Occipital lobe (tissue), 1 donor: ENCODE measurements at regions not wholly inside any gene's neighbourhood (a gene's known extent, or its start where the extent isn't known, plus 50 kb on each side); places are given as distances from the start of the nearest gene placed in this dataset.
"Not testable (repeated sequence)": the region's sequence is repeated elsewhere in the genome, so short reads cannot be mapped to it uniquely, and the experiment has no call there.

Experiments used
- DNase-seq: peaks from one replicate; lab custom pipeline; 2025; lab: John Stamatoyannopoulos, UW

DNA sequence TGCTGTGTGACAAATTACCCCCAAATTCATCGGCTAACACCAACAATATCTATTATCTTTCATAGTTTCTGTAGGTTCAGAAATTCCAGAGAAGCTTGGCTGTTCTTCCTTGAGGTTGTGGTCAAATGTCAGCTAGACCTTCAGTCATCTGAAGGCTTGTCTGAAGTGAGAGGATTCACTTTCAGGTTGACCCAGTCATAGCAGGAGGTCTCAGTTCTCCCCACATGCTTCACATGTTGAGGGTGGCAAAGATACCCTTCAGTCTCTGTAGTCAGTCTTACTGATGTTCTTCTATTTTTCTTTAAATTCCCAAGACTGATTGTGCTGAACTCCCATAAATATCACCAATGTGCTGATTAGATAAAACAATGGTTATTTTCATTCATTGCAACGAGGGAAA lies 1692.0 kb downstream of the REEP3 start:
- no peak for DNase-seq

DNA sequence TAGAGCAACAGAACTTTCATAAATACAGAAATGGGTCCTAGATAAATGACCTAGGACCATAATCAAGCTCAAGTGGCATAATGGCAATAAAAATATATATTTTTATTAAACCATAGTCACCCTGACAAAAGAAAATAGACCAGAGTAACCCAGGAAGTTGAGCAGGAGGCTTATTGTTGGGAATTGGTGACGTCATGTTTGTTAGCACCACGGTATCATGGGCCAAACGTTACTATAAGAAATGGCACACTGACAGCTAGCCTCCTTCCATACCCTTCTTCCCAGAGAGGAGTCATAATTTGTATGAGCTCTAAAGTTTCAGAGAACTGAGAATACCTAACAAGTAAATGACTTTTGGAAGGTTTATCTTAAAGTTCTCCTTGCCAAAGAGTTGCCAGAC lies 1698.2 kb downstream of the REEP3 start:
- no peak for DNase-seq

DNA sequence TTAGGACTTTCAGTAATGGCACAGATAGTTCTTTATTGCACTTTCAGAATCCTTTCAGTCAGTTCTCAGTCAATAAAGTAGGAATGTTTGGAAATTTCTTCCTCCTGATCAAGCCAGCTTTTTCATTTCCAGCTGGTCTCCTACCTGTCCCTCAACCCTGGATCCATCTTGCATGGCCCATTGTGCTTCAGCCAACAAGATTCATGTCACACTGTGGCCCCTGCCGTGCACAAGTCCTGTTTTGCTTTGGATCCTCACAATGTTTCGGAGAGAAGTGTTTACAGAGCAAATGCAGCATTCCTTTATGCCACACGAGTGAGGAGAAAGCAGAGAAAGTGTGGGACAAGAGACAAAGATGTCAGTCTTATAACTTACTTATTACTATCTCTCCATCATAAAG lies 1694.7 kb upstream of the LRRTM3 start:
- no peak for DNase-seq

DNA sequence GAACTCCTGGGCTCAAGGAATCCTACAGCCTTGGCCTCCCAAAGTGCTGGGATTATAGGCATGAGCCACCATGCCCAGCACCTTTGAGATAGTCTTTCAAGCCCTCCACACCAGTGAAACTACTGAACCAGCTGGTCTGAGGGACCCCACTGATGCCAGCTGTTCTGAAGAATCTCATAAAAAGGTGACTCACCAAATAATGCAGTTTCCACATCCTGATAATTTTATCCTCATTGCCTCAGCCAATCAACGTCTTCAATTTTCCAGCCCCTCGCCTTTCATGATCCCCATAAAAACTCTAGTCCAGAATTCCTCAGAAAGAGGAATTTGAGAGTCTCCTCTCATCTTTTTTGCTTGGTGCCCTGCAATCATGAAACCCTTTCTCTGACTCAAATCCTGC lies 1691.6 kb upstream of the LRRTM3 start:
- DNase-seq: no peak

DNA sequence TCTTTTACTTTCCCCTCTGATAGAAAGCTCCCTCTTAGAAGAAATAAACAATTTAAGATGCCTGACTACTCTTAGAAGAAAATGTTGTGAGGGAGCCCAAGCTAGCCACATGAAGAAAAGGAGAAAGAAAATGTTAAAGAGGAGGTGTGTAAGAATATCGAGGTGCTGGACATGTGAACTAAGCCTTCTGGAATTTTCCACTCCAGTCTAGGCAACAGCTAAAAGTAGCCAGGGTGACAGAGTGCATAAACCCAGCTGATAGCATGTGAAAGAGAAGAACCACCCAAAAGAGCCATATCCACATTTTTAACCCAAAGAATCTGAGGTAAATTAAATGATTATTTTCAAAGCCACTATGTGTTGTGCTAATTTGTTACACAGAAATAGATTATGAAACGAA lies 1690.6 kb upstream of the LRRTM3 start:
- DNase-seq: no peak

DNA sequence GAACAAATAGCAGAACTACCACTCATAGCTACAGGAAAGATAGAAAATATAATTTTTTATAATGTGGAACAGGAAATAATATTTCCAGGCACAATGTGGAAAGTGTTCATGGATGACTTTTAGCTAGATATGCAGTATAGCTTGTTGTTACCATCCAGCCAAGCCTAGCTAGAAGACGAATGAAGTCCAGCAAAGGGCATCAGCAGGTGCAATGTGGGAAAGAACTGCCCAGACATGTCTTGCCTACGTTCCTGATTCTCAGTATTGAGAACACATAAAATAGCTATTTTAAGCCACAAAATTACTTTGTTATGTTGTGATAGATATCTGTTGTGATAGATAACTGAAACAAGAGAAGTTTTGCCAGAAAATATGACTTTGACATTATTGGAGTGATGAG lies 1690.0 kb upstream of the LRRTM3 start:
- no peak for DNase-seq

DNA sequence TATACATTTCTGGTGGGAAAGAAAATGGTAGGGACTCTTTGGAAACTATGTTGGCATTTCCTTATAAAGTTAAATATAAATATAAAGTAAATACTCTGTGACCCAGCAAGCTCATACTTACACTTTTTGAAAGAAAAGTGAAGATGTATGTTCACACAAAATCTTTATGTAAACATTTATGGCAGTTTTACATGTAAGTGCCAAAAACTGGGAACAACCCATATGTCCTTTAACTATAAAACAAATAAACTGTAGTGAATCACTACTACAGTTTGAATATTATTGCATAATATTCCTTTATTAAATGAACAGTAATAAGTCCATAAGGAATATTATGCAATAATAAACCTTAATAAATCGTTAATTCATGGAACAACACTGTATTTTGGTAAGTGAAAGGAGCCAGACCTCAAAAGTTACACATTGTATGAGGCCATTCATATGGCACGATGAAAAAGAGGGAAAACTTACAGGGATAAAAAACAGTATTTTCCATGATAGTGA lies 1660.3 kb upstream of the LRRTM3 start:
- no peak for DNase-seq

DNA sequence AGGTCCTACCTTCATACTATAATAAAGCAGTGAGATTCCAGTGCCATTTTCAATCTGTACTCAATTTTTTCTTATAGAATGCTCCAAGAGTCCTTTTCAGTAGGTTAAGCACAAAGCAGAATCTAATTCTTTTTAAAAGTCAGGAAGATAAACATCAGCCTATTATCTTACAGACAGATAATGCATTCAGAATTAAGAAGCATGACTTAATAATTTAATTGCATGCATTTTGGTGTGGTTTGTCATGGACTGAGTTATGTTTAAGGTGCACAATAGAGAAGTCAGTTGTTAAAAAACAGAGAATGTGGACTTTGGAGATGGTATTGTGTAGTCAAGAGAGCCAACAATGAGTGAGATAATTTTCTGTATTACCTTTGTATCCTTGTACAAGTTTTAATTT lies 1656.3 kb upstream of the LRRTM3 start:
- not testable (repeated sequence) for DNase-seq

DNA sequence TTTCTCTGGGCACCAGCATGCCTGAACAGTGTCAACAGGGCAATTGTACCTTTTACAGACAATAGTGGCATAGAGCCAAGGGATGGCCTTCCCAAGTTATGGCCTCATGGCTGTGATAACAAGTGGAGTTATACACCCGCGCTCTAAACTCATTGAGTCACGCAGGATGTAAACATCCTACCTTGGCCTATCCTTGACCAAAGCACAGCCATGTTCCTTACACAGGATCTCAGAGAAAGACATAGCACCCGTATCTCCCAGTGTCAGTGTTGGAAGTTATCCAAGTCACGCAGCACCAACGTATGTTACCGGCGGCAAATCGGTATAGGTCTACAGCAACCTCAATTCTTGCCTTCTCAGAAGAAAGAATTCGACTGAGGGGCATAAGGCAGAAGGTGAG lies 1654.9 kb upstream of the LRRTM3 start:
- no peak for DNase-seq

DNA sequence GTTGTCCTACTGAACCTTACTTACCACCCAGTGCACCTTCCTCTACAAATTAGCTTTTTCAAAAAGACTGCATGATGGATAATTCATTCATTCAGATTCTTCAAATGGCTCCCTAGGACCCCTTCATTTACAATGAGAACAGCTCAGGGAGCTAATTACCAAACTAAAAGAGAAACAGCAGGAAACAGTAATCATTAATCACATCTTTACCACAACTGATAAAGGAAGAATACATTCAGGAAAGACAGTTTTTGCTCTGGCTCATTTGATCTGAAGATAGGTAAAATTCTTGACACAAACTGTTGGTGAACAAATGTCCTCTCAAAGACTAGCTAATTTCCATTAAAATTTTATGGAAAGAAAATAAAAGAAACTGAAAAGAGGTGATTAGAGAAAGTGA lies 1652.7 kb upstream of the LRRTM3 start:
- DNase-seq: no peak

DNA sequence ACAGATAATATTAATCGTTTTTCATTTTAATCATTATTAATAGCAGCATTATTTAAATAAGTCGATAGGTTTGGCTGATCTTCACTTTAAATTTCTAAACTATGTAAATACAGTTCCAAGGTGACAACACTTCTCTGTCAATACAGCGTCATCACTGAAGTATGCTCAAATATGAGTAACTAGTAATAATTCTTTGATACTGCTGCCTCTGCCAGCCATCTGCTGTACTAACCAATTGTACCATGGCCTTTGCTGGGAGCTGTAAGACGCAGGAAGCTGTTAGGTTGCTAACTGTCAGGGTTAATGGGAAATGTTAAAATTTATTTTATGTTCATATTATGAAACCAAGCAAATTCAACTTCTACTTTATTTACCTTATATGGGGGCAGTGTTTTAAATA lies 1650.5 kb upstream of the LRRTM3 start:
- no peak for DNase-seq

DNA sequence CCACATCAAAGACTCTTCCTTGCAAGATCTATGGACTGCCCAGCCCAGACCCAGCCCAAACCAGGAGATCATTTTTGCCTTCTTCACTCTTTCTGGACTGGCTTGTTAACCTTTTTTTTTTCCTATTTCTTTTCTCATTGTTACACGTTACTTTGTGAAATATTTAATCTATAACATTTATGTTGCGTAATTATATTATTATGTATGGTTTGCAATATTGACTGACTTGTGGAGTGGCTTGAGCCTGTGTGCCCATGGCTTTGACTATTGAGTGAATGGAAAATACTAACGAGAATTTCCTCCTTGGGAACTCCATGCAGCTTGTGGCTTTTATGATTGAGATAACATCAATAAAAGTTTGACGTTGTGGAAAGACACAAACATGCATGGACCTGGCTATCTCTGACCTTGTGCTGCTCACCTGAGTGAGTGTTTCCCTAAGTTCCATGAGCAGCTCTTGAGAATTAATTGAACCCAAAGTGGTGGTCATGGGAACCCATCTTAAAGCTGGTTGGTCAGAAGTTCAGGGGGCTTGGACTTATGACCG lies 1641.3 kb upstream of the LRRTM3 start:
- DNase-seq: no peak

DNA sequence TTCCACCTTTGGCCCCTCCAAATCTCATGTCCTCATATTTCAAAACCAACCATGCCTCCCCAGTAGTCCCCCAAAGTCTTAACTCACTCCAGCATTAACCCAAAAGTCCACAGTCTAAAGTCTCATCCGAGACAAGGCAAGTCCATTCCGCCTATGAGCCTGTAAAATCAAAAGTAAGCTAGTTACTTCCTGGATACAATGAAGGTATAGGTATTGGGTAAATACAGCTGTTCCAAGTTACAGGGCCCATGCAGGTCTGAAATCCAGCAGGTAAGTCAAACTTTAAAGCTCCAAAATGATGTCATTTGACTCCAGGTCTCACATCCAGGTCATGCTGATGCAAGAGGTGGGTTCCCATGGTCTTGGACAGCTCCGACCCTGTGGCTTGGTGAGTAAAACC lies 1640.1 kb upstream of the LRRTM3 start:
- not testable (repeated sequence) for DNase-seq

DNA sequence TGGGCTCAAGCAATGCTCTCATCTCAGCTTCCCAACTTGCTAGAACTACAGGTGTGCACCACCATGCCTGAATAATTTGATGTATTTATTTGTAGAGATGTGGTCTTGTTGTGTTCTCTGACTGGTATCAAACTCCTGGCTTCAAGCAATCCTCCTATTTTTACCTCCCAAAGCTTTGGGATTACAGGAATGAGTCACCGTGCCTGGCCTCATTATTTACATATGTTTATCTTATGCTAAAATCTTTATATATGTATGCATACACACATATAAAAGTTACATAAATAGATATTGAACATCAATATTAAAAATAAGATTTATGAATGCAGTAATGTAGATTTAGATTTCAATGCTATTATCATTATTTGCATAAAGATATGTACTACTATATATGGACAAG lies 1634.5 kb upstream of the LRRTM3 start:
- no peak for DNase-seq

DNA sequence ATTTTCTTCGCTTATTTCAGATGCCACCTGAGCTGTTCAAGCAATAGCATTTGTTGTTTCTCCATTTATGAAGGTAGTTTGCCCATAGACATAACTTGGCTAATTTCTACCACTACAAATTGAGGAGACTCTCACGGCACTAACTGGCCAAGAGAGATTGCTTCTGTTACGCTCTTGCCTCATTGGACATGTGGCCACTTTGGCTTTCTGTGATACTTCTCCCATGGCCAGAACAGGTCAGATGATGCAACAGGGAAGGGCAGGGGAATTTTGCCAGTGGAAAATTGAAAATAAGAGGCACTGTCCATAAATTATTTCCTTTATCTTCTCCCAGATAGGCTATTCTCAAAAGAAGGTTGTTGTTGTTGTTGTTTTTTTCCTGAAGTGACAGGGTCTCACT lies 1633.3 kb upstream of the LRRTM3 start:
- no peak for DNase-seq

DNA sequence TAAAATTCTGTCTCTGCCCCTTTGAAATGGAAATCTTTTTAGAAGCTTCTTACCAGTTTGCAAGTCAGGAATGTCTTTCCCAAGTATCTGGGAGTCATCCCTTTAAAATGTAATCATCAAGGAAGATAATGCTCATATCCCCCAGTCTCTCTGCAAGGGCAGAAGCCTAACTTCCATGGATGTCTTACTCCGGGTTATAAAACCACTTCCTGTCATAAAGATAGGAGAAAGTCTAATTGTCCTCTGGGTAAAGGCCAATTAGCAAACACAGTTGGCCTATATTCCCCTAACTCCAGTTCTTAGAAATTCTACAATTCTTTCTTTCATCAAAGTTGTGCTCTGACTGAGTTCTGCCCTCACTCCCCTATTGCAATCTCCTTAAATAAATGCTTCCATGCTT lies 1631.5 kb upstream of the LRRTM3 start:
- DNase-seq: no peak

DNA sequence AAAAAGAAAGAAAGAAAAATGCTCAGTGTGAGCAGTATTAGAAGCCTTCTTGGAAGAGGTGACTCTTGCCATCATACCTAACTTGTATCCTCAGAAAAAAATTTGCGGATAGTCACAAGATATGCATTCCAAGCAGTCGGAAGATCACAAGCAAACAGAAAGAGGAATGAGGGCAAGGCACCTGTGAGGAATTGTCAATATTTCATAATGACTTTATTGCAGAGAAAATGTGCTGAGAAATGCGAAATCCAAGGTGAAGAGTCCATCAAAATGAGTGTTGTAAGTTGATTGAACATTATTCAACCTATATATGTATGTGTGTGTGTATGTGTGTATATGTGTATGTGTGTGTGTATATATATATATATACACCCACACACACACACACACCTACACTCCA lies 1624.7 kb upstream of the LRRTM3 start:
- DNase-seq: no peak

DNA sequence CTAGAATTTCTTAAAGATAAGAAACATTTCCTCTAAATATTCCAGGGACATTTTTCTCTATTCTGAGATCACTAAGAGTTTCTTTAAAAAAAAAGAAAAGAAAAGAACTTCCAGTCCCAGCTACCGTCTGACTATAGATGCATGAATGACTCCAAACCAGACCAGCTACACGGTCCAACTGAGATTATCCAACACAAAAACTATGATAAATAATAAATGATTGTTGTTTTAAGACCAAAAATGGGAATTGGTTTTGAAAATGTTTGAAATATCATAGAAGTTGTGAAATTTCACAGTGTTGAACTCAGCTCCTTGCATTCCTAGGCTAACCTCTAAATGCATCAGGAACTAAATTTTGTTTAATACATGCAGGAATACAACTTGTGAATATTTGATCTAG lies 1619.6 kb upstream of the LRRTM3 start:
- DNase-seq: no peak

DNA sequence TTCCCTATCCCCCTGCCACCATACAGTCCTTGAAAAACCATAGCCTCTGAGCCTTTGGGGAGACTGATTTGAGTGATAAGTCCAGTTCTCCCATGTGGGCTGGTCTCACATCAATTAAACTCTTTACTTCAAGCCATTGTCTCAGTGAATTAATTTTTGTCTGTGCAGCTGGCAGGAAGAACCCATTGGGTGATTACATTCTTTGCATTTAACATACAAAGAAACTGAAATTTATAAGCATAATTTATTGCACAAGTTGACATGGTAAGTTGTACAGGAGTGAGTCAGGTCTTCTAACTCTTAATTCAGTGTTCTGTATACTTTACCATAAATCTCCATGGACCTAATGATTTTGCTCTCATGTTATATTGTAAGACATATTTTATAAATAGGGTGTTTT lies 1613.0 kb upstream of the LRRTM3 start:
- DNase-seq: no peak

DNA sequence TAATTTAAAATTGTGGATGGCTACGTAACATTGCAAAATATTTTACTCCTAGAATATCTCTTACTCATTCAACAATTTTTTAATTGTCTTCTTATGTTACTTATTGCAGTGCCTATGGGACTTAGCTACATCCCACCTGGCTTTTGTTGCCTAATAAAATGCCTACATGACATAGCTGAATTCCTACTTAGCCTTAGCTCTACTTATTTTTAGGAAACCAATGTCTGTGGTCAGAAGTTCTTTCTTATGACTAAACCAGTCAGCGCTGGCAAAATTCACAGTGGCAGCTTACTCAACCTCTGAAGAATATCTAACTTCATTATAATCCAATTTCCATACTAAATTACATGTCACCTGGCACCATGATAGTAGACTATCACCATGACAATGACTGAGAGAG lies 1612.4 kb upstream of the LRRTM3 start:
- no peak for DNase-seq

DNA sequence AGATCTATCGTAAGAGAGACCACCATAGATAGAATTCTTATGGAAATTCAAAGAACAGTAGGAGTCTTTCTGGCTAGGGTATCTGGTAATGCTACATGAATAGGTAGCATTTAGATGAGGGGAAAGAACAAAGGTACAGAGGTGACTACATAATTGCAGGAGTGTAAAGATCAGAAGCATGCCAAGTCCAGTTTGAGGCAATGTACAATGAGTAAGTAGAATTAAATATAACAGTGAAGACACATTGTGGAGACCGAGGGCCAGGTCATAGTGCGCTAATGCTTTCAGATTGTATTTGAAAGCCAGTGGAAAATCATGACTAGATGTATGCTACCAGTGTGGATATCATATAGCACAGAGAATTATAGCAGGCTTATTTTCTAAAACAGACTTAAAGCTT lies 1611.6 kb upstream of the LRRTM3 start:
- DNase-seq: no peak

DNA sequence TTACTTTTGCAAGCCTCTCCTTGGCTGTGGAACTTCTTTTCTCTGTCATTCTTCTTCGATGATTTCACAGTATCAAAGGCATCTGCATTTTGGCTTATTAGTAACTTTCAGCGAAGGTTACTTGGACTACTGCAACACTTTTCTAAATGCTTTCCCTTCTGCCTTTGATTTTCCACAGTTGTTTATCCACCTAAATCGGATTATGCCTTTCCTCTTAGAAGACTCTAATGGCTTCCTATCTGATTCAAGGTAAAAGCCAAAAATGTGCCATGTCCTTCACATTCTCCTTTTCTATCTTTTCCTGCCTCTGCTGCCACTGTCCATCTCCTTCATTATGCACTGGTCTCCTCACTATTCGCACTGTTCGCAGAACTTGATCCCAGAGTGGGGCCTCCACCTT lies 1606.3 kb upstream of the LRRTM3 start:
- no peak for DNase-seq

DNA sequence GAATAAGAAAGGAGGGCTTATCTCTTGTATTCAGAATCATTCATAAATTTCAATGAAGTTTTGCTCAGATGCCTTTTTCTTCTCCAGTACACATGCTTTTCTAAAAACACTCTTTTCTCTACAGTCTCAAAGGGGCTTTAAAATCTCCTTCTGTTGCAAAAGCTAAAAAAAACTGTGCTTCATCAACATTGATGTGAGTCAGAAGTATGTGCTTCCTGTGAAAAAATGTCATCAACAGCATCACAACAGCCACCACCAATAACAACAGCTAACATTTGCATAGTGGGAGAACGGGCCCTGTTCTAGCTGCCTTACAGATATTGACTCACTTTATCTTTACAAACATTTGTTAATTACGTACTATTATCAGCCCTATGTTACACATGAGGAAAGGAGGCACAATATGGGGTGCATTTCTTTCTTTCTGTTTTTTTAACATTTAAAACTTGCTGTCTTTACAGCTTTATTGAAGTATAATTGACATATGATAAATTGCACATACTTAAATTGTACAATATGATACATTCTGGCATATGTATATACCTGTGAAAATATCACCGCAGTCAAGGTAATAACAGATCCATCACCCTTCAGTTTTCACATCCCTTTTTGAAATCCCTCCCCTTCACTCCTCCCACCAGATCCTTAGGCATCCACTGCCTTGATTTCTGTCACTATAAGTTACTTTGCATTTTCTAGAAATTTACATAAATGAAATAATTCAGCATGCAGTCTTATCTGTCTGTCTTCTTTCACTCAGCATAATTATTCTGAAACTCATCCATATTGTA lies 1605.4 kb upstream of the LRRTM3 start:
- no peak for DNase-seq

DNA sequence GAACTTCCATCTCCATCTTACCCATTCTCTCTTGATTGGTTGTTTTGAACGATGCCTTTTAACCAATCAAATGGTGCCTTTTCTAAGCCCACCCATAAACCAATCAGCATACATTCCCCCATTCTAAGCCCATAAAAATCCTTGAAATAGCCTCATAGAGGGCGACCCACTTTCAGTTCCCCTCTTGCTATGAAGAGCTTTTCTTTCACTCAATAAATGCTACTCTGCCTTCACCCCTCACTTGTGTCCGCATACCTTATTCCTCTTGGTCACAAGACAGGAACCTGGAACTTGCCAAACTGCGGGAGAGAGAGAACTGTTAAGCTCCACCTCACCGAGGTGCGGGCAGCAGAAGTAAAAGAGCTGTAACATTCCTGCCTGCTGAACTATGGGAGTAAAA lies 1602.0 kb upstream of the LRRTM3 start:
- no peak for DNase-seq
